ENCODE measurements at regions not wholly inside any gene's neighbourhood (a gene's known extent, or its start where the extent isn't known, plus 50 kb on each side); places are given as distances from the start of the nearest gene placed in this dataset. TPM values are rescaled to one million over a fixed set of nuclear protein-coding genes. Genes with fewer than 3 reads are reported as not detected.
"Not testable (repeated sequence)": the region's sequence is repeated elsewhere in the genome, so short reads cannot be mapped to it uniquely, and the experiment has no call there.

DNA sequence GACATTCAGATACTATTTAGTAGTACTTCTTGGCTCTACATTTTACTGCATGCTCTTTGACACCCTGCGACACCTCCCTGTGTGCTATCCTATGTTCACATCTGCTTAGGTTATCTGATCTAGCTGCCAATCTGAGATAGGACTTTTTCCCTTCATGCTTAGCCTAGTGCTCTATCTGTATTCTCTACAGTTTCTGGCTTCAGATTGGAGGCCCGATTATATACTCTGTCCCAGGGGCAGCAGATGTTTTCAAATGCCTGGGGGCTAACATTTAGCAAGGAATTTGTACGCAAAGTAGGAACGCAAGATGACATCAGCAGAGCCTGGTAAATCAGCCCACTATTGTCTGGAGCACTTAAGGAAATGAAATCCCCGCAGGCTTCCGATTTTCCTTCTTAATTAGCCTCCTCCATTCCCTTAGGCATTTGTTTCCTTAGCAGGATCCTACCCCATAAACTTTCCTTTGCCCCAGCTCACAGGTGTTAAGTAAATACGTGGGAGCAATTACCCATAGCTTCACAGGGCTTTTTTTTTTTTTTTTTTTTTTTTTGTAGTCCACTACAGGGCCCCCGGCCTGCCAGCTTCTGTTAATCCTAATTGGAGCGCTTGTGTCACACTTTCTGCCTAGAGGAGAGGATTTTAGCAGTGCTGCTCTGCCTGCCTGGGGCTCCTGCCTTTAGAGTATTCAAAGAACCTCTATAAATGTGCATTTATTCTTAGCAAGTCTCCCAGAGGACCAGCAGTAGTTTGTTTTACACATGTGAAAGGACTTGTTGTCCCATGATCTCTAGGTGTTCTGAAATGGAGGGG lies 61.1 kb upstream of the LPAR1 start:
- ATAC-seq (ENCODE audit: poor library complexity) = no peak
- DNase-seq = no peak
- intact Hi-C loops (cut with DNase I) = no loop called here

DNA sequence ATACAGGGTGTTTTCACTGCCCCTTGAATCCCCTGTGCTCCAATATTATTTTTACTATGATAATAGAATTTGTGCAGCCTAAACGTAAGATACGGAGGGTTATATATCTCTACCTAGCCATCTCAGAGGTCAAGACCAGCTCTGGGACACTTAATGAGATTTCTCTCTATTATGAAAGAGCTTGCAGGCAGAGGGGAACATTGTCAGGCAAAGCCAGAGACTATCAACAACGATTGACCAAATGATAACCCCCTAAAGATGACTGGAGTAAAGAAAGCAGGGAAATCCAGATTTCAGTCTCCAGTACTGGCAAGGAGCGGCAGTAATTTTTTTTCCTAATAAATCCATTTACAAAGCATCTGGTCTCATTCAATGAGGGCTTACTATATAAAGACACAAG lies 59.8 kb upstream of the LPAR1 start:
- intact Hi-C loops (cut with DNase I) = no loop called here
- ATAC-seq (ENCODE audit: poor library complexity) (no peak), DNase-seq (no peak)

DNA sequence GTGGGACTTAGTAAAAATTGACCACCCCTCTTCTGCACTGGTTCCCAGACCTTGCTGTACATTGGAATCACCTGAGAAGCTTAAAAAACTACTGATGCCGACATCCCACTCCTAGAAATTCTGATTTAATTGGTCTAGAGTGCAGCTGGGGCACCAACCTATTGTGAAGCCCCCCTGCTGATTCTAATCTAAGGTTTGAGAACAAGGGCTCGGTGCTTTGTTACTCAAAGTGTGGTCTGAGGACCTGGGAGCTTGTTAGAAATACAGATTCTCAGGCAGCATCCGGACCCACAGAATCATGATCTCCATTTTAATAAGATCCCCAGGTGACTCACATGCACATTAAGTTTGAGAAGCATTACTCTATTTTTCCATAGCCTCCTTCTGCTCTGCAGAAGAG lies 57.8 kb upstream of the LPAR1 start:
- ATAC-seq (ENCODE audit: poor library complexity) (no peak), DNase-seq (no peak)
- intact Hi-C loops (cut with DNase I) = no loop called here

DNA sequence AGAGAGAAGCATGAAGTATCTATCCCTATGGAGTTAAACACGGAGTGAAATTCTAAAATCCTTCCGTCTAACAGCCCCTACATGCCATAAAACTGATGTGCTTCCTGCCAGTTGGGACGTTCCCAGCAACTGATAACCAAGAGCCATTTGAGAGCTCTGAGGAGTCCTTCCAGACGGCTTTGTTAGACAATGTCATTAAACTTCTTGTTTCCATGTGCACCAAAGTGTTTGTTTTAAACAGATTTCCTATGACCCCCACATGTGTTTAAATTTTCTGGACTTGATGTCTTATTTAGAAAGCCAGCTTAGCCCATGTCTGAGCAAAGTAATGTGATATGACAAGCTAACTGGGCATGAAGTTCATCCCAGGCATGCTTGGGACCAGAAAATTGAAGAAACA lies 57.2 kb upstream of the LPAR1 start:
- DNase-seq (no peak), ATAC-seq (ENCODE audit: poor library complexity) (peak; percentile 51)
- intact Hi-C loops (cut with DNase I) = no loop called here

DNA sequence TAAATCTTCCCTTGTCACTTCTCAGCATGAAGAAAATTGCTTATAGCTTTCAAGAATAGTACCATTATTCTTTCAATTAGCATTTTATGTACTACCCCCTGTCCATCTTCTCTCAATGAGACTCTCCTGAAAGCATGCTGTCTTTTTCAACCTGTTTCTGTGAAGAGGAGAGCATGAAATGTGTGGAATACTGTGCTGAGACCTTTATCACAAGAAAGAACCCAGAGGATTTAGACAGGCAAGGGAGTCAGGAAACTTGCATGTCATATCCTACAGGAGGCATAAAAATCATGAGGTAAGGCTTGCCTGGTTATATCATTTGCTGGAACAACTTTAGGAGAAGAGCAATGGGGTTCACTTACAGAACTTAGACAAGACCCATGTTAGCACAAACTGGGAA lies 56.7 kb upstream of the LPAR1 start:
- ATAC-seq (ENCODE audit: poor library complexity) (peak; percentile 36), DNase-seq (no peak)
- intact Hi-C loops (cut with DNase I) = no loop called here

DNA sequence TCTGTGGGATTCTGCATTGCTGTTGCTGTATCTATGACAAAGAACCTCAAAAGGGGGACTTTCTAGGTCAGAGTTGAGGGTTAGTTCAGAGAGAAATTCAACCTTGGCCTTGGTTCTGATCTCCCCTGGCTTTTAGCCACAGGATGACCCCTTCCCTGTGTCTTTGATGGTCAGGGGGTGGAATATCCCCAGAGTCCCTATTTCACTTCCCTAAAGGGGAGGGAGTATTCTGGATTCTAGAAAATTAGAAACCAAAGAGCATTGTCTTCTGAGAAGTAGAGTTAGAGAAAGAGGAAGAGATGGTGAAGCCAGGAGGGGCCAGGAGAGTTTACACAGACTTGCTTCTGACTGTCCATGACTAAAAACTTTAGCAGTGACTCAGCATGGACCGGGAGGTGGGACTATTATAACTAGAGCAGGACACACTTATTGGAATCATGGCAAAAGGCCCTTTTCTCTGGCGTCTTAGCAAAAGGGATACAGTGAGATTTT lies 56.2 kb upstream of the LPAR1 start:
- intact Hi-C loops (cut with DNase I) = no loop called here
- ATAC-seq (ENCODE audit: poor library complexity) = peak; percentile 89
- DNase-seq = peak; percentile 32

DNA sequence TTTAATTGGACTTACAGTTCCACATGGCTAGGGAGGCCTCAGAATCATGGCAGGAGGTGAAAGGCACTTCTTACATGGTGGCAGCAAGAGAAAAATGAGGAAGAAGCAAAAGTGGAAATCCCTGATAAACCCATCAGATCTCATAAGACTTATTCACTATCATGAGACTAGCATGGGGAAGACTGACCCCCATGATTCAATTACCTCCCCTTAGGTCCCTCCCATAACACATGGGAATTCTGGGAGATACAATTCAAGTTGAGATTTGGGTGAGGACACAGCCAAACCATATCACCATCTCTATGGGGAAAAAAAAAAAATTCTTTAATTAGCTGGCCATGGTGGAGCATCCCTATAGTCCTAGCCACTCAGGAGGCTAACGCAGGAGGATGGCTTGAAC lies 53.9 kb upstream of the LPAR1 start:
- DNase-seq; intact Hi-C loops (cut with DNase I); ATAC-seq (ENCODE audit: poor library complexity): not testable (repeated sequence)

Small RNA genes in the stretch of these regions (microRNA-seq; reads per million reads assigned to microRNA genes)
- gene MIR7702 = not detected

Data from Right ventricle myocardium superior (tissue), 1 donor.